ENCODE measurements at regions not wholly inside any gene's neighbourhood (a gene's known extent, or its start where the extent isn't known, plus 50 kb on each side); places are given as distances from the start of the nearest gene placed in this dataset.

DNA sequence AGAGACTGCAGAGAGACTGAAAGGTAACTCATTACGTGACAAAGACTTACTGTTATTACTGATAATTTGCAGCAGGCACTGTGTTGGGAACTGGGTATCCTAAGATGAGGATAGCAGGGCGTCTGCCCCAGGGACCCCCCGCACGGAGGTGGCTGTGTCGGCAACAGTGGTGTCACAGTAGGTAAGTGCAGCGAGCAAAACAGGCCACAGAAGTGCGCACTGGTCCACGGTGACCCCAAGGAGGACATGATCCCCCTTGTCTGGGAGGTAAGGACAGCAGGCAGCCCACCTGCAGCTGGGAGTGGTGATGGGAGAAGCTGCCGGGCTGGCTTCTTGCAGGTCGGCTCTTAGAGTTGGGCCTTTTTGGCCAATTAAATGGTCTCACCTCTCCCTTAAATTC, 82.9 kb downstream of the FAM43A start:
- Histone ChIP-seq H3K27me3 (ENCODE audit: control insufficient read depth in 5 of 5, insufficient read depth in 4 of 5, low read length in 5 of 5) (peaks cover 0 to 20% (median 11%) of the 10 kb centered on the region in 5 donors), H3K36me3 (ENCODE audit: control insufficient read depth in 5 of 5, insufficient read depth in 5 of 5, low read length in 5 of 5) (no peaks in the 10 kb centered on the region), H3K9me3 (ENCODE audit: control insufficient read depth in 5 of 5, low read length in 5 of 5) (no peaks in the 10 kb centered on the region), H3K4me1 (ENCODE audit: control insufficient read depth in 5 of 5, insufficient read depth in 5 of 5, low read length in 5 of 5) (peaks cover 12 to 26% (median 24%) of the 10 kb centered on the region in 5 donors), H3K4me3 (ENCODE audit: low read depth in 1 of 5, low read length in 5 of 5) (peak overlapping the region in 4 of 5 donors; percentile 5 to 38 (median 26)), H3K27ac (ENCODE audit: low read depth, low read length) (no peak overlapping the region), H3K9ac (ENCODE audit: low read length in 5 of 5) (no peak overlapping the region)

DNA sequence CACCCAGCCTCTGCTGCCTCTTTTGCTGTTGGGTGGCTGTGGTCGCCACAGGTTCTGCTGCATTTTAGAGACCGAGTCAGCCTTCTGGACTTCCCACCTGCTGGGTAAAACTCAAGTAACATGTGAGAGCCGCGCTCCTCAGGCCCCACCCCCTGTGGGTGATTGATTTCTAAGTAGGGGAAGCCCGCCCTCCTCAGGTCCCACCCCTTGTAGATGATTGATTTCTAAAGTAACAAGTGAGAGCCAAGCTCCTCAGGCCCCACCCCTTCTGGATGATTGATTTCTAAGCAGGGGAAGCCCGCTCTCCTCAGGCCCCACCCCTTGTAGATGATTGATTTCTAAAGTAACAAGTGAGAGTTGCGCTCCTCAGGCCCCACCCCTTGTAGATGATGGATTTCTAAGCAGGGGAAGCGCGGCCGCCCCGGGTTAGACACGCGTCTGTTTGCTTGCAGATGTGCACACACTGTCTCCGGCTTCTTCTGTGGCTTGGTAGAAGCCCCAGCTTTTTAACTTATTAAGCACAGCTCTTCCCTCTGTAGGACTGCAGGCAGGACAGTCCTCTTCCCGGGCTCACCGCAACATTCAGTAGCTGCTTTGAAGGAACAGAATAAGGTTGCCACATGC, 83.4 kb downstream of the FAM43A start:
- H3K9me3 ChIP-seq (ENCODE audit: control insufficient read depth in 5 of 5, low read length in 5 of 5): no peaks in the 10 kb centered on the region
- H3K27ac ChIP-seq (ENCODE audit: low read depth, low read length): no peak overlapping the region
- peaks cover 0 to 22% (median 11%) of the 10 kb centered on the region in 5 donors for H3K27me3 ChIP-seq (ENCODE audit: control insufficient read depth in 5 of 5, insufficient read depth in 4 of 5, low read length in 5 of 5)
- peaks cover 12 to 31% (median 26%) of the 10 kb centered on the region in 5 donors for H3K4me1 ChIP-seq (ENCODE audit: control insufficient read depth in 5 of 5, insufficient read depth in 5 of 5, low read length in 5 of 5)
- H3K4me3 ChIP-seq (ENCODE audit: low read depth in 1 of 5, low read length in 5 of 5): peak overlapping the region; percentile 38 to 62 (median 53)
- no peaks in the 10 kb centered on the region for H3K36me3 ChIP-seq (ENCODE audit: control insufficient read depth in 5 of 5, insufficient read depth in 5 of 5, low read length in 5 of 5)
- H3K9ac ChIP-seq (ENCODE audit: low read length in 5 of 5): peak overlapping the region in 1 of 5 donors; percentile 17

DNA sequence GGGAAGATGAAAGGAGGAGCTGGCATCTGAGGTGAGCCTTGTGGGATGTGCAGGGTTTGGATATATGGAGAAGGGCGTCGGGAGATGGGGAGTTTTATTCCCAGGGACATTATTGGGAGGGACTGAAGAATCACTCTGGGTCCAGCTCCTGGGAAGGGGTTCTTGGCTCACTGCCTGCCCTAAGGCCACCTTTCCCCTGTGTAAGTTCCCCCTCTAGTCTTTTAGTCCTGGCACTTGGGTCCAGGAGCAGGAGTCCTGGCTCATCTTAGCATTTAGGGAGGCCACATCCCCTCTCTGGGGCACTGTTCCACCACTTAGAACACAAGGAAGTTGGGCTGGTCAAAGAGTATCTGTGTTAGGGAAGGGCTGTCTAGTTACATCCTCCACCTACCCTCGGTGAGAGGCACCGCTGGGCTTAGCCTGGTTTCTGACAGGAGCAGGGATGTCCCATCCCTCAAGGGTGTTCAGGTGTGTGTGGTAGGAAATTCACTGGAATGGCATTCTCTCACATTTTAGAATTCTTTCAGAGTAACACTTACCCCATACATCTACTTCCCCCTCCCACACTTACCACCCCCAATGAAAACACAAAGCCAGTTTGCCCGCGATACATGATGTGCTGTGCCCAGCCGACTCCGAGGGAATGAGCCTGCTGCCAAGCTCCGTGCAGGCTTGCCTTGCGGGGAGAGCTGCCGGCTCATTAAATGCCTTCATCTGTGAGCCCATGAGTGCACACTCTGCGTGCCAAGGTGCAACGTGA, 86.7 kb downstream of the FAM43A start:
- peaks cover 0 to 22% (median 9%) of the 10 kb centered on the region in 5 donors for H3K27me3 ChIP-seq (ENCODE audit: control insufficient read depth in 5 of 5, insufficient read depth in 4 of 5, low read length in 5 of 5)
- peaks cover 12 to 31% (median 26%) of the 10 kb centered on the region in 5 donors for H3K4me1 ChIP-seq (ENCODE audit: control insufficient read depth in 5 of 5, insufficient read depth in 5 of 5, low read length in 5 of 5)
- H3K36me3 ChIP-seq (ENCODE audit: control insufficient read depth in 5 of 5, insufficient read depth in 5 of 5, low read length in 5 of 5): no peaks in the 10 kb centered on the region
- no peak overlapping the region for H3K9ac ChIP-seq (ENCODE audit: low read length in 5 of 5)
- no peak overlapping the region for H3K27ac ChIP-seq (ENCODE audit: low read depth, low read length)
- no peaks in the 10 kb centered on the region for H3K9me3 ChIP-seq (ENCODE audit: control insufficient read depth in 5 of 5, low read length in 5 of 5)
- H3K4me3 ChIP-seq (ENCODE audit: low read depth in 1 of 5, low read length in 5 of 5): peak overlapping the region in 2 of 5 donors; percentile 12 to 13

DNA sequence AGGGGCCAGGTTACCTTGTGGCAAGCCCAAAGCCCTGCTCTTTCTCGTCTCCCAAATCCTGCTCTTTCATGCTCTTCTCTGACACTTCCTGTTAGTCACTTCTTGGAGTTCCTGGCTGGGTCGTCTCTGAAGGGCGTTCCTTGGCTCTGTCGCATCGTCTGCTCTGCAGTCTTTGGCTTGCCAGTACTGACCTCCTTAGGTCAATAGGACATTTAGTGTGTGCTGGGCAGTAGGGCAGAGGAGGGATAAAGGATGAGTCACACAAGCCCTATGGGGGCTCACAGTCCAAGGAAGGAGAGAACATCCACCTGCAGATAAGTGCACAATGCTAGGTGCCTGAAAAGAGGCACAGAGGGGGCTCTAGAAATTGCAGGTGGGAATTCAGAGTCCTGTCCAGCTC, 87.5 kb downstream of the FAM43A start:
- Histone ChIP-seq H3K9me3 (ENCODE audit: control insufficient read depth in 5 of 5, low read length in 5 of 5) (no peaks in the 10 kb centered on the region), H3K4me1 (ENCODE audit: control insufficient read depth in 5 of 5, insufficient read depth in 5 of 5, low read length in 5 of 5) (peaks cover 12 to 31% (median 26%) of the 10 kb centered on the region in 5 donors), H3K9ac (ENCODE audit: low read length in 5 of 5) (no peak overlapping the region), H3K27ac (ENCODE audit: low read depth, low read length) (no peak overlapping the region), H3K36me3 (ENCODE audit: control insufficient read depth in 5 of 5, insufficient read depth in 5 of 5, low read length in 5 of 5) (no peaks in the 10 kb centered on the region), H3K27me3 (ENCODE audit: control insufficient read depth in 5 of 5, insufficient read depth in 4 of 5, low read length in 5 of 5) (peaks cover 0 to 22% (median 6%) of the 10 kb centered on the region in 5 donors), H3K4me3 (ENCODE audit: low read depth in 1 of 5, low read length in 5 of 5) (peak overlapping the region in 3 of 5 donors; percentile 12 to 25 (median 13))

DNA sequence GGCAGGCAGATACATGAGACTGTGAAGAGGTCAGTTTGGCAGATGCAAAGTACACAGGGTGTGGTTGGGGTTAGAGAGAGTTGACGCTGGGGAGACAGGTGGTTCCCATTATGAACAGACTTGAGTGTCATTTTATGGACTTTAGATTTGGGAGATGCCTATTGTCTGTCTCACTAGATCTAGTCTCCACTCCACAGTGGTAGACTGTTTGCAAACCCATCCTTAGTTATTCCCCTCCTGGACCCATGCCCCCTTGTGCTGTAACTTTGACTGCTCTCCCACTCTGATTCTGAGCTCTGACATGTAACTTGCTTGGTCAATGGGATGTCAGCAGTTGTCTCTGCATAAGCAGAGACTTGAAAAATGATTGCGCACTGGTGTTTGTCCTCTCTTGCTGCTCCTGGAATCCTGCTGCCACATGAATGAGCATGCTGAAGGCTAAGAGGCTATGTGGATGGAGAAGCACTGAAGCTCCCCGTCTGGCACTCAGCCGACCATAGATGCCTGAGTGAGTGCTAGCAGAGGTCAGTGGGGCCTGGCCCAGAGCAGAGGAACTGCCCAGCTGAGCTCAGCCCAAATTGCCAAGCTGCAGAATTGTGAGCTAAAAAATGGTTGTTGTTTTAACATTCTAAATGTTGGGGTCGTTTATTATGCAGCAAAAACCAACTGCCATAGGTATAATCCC, 88.2 kb downstream of the FAM43A start:
- Histone ChIP-seq H3K4me3 (ENCODE audit: low read depth in 1 of 5, low read length in 5 of 5) (no peak overlapping the region), H3K9ac (ENCODE audit: low read length in 5 of 5) (no peak overlapping the region), H3K36me3 (ENCODE audit: control insufficient read depth in 5 of 5, insufficient read depth in 5 of 5, low read length in 5 of 5) (no peaks in the 10 kb centered on the region), H3K9me3 (ENCODE audit: control insufficient read depth in 5 of 5, low read length in 5 of 5) (no peaks in the 10 kb centered on the region), H3K4me1 (ENCODE audit: control insufficient read depth in 5 of 5, insufficient read depth in 5 of 5, low read length in 5 of 5) (peaks cover 12 to 27% (median 24%) of the 10 kb centered on the region in 5 donors), H3K27ac (ENCODE audit: low read depth, low read length) (no peak overlapping the region), H3K27me3 (ENCODE audit: control insufficient read depth in 5 of 5, insufficient read depth in 4 of 5, low read length in 5 of 5) (peaks cover 0 to 22% (median 0%) of the 10 kb centered on the region in 5 donors)

GRCh38 chr3:194775266-194775665, 89.6 kb downstream of the FAM43A start:
- Histone ChIP-seq H3K27ac (ENCODE audit: low read depth, low read length) (no peak overlapping the region), H3K27me3 (ENCODE audit: control insufficient read depth in 5 of 5, insufficient read depth in 4 of 5, low read length in 5 of 5) (peaks cover 0 to 22% (median 0%) of the 10 kb centered on the region in 5 donors), H3K4me1 (ENCODE audit: control insufficient read depth in 5 of 5, insufficient read depth in 5 of 5, low read length in 5 of 5) (peaks cover 10 to 22% (median 18%) of the 10 kb centered on the region in 5 donors), H3K9me3 (ENCODE audit: control insufficient read depth in 5 of 5, low read length in 5 of 5) (no peaks in the 10 kb centered on the region), H3K4me3 (ENCODE audit: low read depth in 1 of 5, low read length in 5 of 5) (no peak overlapping the region), H3K36me3 (ENCODE audit: control insufficient read depth in 5 of 5, insufficient read depth in 5 of 5, low read length in 5 of 5) (no peaks in the 10 kb centered on the region), H3K9ac (ENCODE audit: low read length in 5 of 5) (no peak overlapping the region)

DNA sequence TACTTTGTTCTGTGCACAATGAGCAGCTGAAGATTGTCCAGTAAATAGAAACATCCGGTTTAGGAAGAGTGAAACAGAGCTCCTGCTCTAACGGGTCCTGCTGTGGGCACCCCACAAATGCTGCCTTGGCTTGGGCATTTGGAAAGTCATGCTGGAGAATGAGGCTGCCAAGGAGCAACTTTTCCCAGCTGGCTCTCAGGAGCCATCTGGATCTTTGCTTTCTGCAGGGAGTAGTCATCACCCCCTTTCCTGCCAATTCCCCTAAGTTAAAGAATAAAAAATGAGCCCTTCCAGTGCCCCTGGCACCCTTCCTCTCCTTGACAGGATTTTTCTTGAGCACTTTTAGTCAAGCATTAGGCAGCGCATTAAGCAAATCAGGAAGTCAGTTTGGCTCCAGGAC, 90.0 kb downstream of the FAM43A start:
- H3K4me3 ChIP-seq (ENCODE audit: low read depth in 1 of 5, low read length in 5 of 5): no peak overlapping the region
- H3K27me3 ChIP-seq (ENCODE audit: control insufficient read depth in 5 of 5, insufficient read depth in 4 of 5, low read length in 5 of 5): peaks cover 0 to 18% (median 0%) of the 10 kb centered on the region in 5 donors
- H3K27ac ChIP-seq (ENCODE audit: low read depth, low read length): no peak overlapping the region
- H3K9me3 ChIP-seq (ENCODE audit: control insufficient read depth in 5 of 5, low read length in 5 of 5): no peaks in the 10 kb centered on the region
- H3K36me3 ChIP-seq (ENCODE audit: control insufficient read depth in 5 of 5, insufficient read depth in 5 of 5, low read length in 5 of 5): no peaks in the 10 kb centered on the region
- H3K4me1 ChIP-seq (ENCODE audit: control insufficient read depth in 5 of 5, insufficient read depth in 5 of 5, low read length in 5 of 5): peaks cover 10 to 22% (median 18%) of the 10 kb centered on the region in 5 donors
- no peak overlapping the region for H3K9ac ChIP-seq (ENCODE audit: low read length in 5 of 5)

- Histone ChIP-seq H3K36me3 (ENCODE audit: control insufficient read depth in 5 of 5, insufficient read depth in 5 of 5, low read length in 5 of 5) (no peaks in the 10 kb centered on the region), H3K9ac (ENCODE audit: low read length in 5 of 5) (no peak overlapping the region), H3K27me3 (ENCODE audit: control insufficient read depth in 5 of 5, insufficient read depth in 4 of 5, low read length in 5 of 5) (peaks cover 0 to 6% (median 0%) of the 10 kb centered on the region in 5 donors), H3K4me1 (ENCODE audit: control insufficient read depth in 5 of 5, insufficient read depth in 5 of 5, low read length in 5 of 5) (peaks cover 8 to 19% (median 15%) of the 10 kb centered on the region in 5 donors), H3K4me3 (ENCODE audit: low read depth in 1 of 5, low read length in 5 of 5) (no peak overlapping the region), H3K9me3 (ENCODE audit: control insufficient read depth in 5 of 5, low read length in 5 of 5) (no peaks in the 10 kb centered on the region), H3K27ac (ENCODE audit: low read depth, low read length) (no peak overlapping the region)
Observed at GRCh38 chr3:194777729-194778128, 92.0 kb downstream of the FAM43A start.

GRCh38 chr3:194779729-194780224, 94.1 kb downstream of the FAM43A start:
- no peaks in the 10 kb centered on the region for H3K9me3 ChIP-seq (ENCODE audit: control insufficient read depth in 5 of 5, low read length in 5 of 5)
- no peak overlapping the region for H3K4me3 ChIP-seq (ENCODE audit: low read depth in 1 of 5, low read length in 5 of 5)
- H3K4me1 ChIP-seq (ENCODE audit: control insufficient read depth in 5 of 5, insufficient read depth in 5 of 5, low read length in 5 of 5): peaks cover 0 to 7% (median 0%) of the 10 kb centered on the region in 5 donors
- H3K27me3 ChIP-seq (ENCODE audit: control insufficient read depth in 5 of 5, insufficient read depth in 4 of 5, low read length in 5 of 5): no peaks in the 10 kb centered on the region
- no peak overlapping the region for H3K27ac ChIP-seq (ENCODE audit: low read depth, low read length)
- no peak overlapping the region for H3K9ac ChIP-seq (ENCODE audit: low read length in 5 of 5)
- H3K36me3 ChIP-seq (ENCODE audit: control insufficient read depth in 5 of 5, insufficient read depth in 5 of 5, low read length in 5 of 5): no peaks in the 10 kb centered on the region
